ENCODE measurements at regions not wholly inside any gene's neighbourhood (a gene's known extent, or its start where the extent isn't known, plus 50 kb on each side); places are given as distances from the start of the nearest gene placed in this dataset.

DNA sequence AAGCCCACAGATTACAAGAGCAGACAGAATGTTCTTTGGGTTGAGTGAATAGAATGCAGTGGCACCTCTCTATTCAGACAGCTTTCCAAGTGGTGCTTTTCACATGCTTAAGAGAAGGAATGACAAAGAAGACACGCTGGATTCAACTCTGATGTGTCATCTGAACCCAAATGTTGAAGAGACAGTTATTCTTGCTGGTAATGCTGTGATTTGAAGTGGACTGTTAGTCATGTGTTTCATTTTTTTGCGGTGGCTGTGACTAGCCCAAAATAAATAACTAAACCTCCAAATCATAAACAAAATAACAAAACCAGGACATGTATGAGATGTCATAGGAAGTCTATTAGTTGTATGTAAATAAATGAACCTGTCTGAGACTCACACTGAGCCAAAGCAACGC, 391.8 kb upstream of the PRICKLE1 start:
- Histone ChIP-seq H3K4me1 (no peaks in the 10 kb centered on the region), H3K36me3 (ENCODE audit: insufficient read depth in 1 of 2, low read depth in 1 of 2) (no peaks in the 10 kb centered on the region), H3K4me3 (no peak overlapping the region), H3K9me3 (no peaks in the 10 kb centered on the region), H3K27ac (no peak overlapping the region), H3K27me3 (ENCODE audit: insufficient read depth in 3 of 3, low read length in 2 of 3) (no peaks in the 10 kb centered on the region)
- 60 to 70% (median 64%) methylated on average over 3 of the region's 3 CpGs for WGBS, 3 donors
- DNase-seq (no peak), ATAC-seq (no peak)
- intact Hi-C loops (cut with DNase I): no loop called here
- TF ChIP-seq, protein P1, sequence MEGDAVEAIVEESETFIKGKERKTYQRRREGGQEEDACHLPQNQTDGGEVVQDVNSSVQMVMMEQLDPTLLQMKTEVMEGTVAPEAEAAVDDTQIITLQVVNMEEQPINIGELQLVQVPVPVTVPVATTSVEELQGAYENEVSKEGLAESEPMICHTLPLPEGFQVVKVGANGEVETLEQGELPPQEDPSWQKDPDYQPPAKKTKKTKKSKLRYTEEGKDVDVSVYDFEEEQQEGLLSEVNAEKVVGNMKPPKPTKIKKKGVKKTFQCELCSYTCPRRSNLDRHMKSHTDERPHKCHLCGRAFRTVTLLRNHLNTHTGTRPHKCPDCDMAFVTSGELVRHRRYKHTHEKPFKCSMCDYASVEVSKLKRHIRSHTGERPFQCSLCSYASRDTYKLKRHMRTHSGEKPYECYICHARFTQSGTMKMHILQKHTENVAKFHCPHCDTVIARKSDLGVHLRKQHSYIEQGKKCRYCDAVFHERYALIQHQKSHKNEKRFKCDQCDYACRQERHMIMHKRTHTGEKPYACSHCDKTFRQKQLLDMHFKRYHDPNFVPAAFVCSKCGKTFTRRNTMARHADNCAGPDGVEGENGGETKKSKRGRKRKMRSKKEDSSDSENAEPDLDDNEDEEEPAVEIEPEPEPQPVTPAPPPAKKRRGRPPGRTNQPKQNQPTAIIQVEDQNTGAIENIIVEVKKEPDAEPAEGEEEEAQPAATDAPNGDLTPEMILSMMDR (IDR thresholded peaks at IDR 0.05): no peak

DNA sequence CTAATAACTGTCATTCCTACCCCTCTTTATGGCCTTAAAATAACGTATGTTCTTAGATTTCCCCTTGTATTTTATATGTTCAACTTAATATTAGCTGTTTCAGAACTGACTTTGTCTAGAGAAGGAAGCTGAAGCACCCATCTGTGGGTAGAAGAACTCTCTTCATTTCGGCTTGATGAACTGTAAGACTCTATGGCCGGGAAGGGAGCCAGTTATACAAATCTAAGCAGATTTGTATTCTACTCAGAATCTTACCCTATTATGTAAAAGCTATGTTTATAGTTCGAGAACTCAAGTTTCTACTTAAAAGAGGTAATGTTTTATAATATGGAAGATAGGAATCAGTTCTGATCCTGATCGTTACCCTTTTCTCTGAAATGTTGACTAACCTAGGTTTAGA, 390.9 kb upstream of the PRICKLE1 start:
- ATAC-seq: no peak
- WGBS, 3 donors: 90 to 94% (median 91%) methylated on average over 5 of the region's 5 CpGs

GRCh38 chr12:42979746-42980145, 390.2 kb upstream of the PRICKLE1 start:
- Histone ChIP-seq H3K9me3 (no peaks in the 10 kb centered on the region), H3K4me3 (no peak overlapping the region), H3K36me3 (ENCODE audit: insufficient read depth in 1 of 2, low read depth in 1 of 2) (no peaks in the 10 kb centered on the region), H3K27me3 (ENCODE audit: insufficient read depth in 3 of 3, low read length in 2 of 3) (no peaks in the 10 kb centered on the region), H3K4me1 (no peaks in the 10 kb centered on the region), H3K27ac (no peak overlapping the region)
- intact Hi-C loops (cut with DNase I): no loop called here
- TF ChIP-seq, protein P1 (IDR thresholded peaks at IDR 0.05): no peak
- DNase-seq (no peak), ATAC-seq (no peak)

More for the DNA sequence above, 390.9 kb upstream of the PRICKLE1 start:
- intact Hi-C loops (cut with DNase I): no loop called here
- no peaks in the 10 kb centered on the region for H3K36me3 ChIP-seq (ENCODE audit: insufficient read depth in 1 of 2, low read depth in 1 of 2)
- DNase-seq: no peak
- no peaks in the 10 kb centered on the region for H3K4me1 ChIP-seq
- H3K4me3 ChIP-seq: no peak overlapping the region
- H3K27ac ChIP-seq: no peak overlapping the region
- no peaks in the 10 kb centered on the region for H3K9me3 ChIP-seq
- TF ChIP-seq, protein P1 (IDR thresholded peaks at IDR 0.05): no peak
- H3K27me3 ChIP-seq (ENCODE audit: insufficient read depth in 3 of 3, low read length in 2 of 3): no peaks in the 10 kb centered on the region

DNA sequence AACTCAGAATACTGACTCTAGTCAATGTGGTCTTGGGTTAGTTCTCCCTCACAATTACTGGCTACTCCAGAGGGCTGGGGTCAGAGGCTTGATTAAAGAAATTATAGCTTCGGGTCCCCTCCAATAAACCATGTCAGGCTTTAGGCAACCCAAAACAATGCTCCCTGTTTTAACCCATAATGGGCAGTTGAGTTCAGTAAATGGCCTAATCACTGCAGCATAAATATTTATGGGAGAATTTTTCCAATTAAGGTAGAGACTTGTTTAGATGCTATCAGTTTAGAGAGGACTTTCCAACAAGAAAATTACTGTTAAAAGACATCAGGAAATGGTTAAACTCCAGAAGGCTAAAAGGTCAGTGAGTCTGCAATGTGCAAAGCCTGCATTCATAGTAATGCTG, 389.2 kb upstream of the PRICKLE1 start:
- Histone ChIP-seq H3K9me3 (no peaks in the 10 kb centered on the region), H3K36me3 (ENCODE audit: insufficient read depth in 1 of 2, low read depth in 1 of 2) (no peaks in the 10 kb centered on the region), H3K27ac (no peak overlapping the region), H3K4me1 (no peaks in the 10 kb centered on the region), H3K4me3 (no peak overlapping the region), H3K27me3 (ENCODE audit: insufficient read depth in 3 of 3, low read length in 2 of 3) (no peaks in the 10 kb centered on the region)
- intact Hi-C loops (cut with DNase I): no loop called here
- TF ChIP-seq, protein P1 (IDR thresholded peaks at IDR 0.05): no peak
- no peak for DNase-seq
- WGBS, 3 donors: 54 to 65% (median 60%) methylated on average over 1 of the region's 1 CpG
- ATAC-seq: no peak

DNA sequence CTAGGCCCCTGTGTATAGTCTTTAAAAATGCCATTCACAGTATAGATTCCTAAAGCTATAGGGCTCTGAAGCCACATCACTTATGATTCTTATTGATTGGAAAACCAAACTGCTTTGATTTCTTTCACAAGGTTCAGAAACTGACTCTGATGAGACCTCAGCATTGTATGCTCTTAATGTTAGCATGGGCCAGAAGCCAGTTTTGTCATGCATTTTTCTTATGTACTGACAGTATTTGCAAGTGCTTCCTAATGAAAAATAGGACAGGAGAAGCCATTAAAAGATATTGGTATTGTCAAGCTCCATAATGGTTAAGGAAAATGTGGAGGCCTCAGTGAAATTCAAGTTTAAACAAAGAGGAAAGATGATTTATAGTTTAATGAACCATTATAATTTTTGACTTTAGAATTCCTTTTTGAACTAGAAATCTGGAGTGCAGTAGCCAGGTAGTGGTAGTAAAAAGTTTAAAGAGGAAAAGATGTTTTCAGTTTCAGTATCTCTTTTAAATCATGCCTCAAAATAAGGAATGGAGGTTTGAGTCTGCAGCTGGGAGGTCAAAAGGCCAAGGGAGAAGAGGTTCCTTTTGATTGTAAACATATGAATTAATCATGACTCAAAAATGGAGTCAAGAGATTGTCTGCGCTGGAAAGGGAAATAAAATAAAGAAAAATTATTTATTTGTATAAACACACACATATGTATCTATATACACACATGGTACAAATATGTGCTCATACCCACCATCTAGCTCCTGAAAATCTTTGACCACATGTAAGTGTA, 388.1 kb upstream of the PRICKLE1 start:
- no peak overlapping the region for H3K27ac ChIP-seq
- no peaks in the 10 kb centered on the region for H3K36me3 ChIP-seq (ENCODE audit: insufficient read depth in 1 of 2, low read depth in 1 of 2)
- intact Hi-C loops (cut with DNase I): no loop called here
- no peaks in the 10 kb centered on the region for H3K9me3 ChIP-seq
- no peaks in the 10 kb centered on the region for H3K4me1 ChIP-seq
- TF ChIP-seq, protein P1 (IDR thresholded peaks at IDR 0.05): no peak
- no peaks in the 10 kb centered on the region for H3K27me3 ChIP-seq (ENCODE audit: insufficient read depth in 3 of 3, low read length in 2 of 3)
- H3K4me3 ChIP-seq: no peak overlapping the region
- 40 to 95% (median 91%) methylated on average over 1 of the region's 1 CpG for WGBS, 3 donors
- no peak for DNase-seq
- no peak for ATAC-seq
